Trophoblast cell (in vitro differentiated cells and primary cell): ENCODE measurements at regions not wholly inside any gene's neighbourhood (a gene's known extent, or its start where the extent isn't known, plus 50 kb on each side); places are given as distances from the start of the nearest gene placed in this dataset.

Experiments used
- DNase-seq, 2 donors: peaks; one replicate each; pipeline ENCODE4 v3.0.0-alpha.2; 2016
- H2AFZ ChIP-seq: 2 replicates; pipeline ENCODE4 v1.6.1; 2013; ENCODE audit warnings: low read length, moderate library complexity, mild to moderate bottlenecking; ENCODE audit not compliant: insufficient read depth, poor library complexity
- H2AK5ac ChIP-seq: 2 replicates; pipeline ENCODE4 v1.6.1; 2013; ENCODE audit warnings: mild to moderate bottlenecking, low read length
- H2BK120ac ChIP-seq: 2 replicates; pipeline ENCODE4 v1.6.1; 2013; ENCODE audit warnings: low read length, mild to moderate bottlenecking, moderate library complexity; ENCODE audit not compliant: insufficient read depth, poor library complexity
- H2BK12ac ChIP-seq: 2 replicates; pipeline ENCODE4 v1.6.1; 2013; ENCODE audit warnings: mild to moderate bottlenecking, low read length, moderate library complexity
- H2BK5ac ChIP-seq: 2 replicates; pipeline ENCODE4 v1.6.1; 2013; ENCODE audit warnings: low read length, low read depth, moderate library complexity, mild to moderate bottlenecking; ENCODE audit not compliant: poor library complexity
- H3K14ac ChIP-seq: 2 replicates; pipeline ENCODE4 v1.6.1; 2013; ENCODE audit warnings: mild to moderate bottlenecking, low read length
- H3K18ac ChIP-seq: 2 replicates; pipeline ENCODE4 v1.6.1; 2013; ENCODE audit warnings: mild to moderate bottlenecking, low read length
- H3K23ac ChIP-seq: 2 replicates; pipeline ENCODE4 v1.6.1; 2013; ENCODE audit warnings: low read length
- H3K27ac ChIP-seq: 2 replicates; pipeline ENCODE4 v1.5.1; 2013; ENCODE audit warnings: low read depth, mild to moderate bottlenecking, inconsistent platforms, low read length, moderate library complexity
- H3K27me3 ChIP-seq: 2 replicates; pipeline ENCODE4 v1.6.1; 2013; ENCODE audit warnings: inconsistent platforms, mild to moderate bottlenecking, low read length, moderate library complexity; ENCODE audit not compliant: insufficient read depth
- H3K36me3 ChIP-seq, 2 experiments: 1 replicate in 1 of 2; 2 replicates in 1 of 2; pipeline ENCODE4 v1.6.1; 2013; ENCODE audit warnings: low read length in 2 of 2, mild to moderate bottlenecking in 2 of 2, moderate library complexity in 1 of 2; ENCODE audit not compliant: insufficient read depth in 2 of 2, control insufficient read depth in 1 of 2
- H3K4ac ChIP-seq: 2 replicates; pipeline ENCODE4 v1.6.1; 2013; ENCODE audit warnings: low read depth, mild to moderate bottlenecking, low read length, moderate library complexity
- H3K4me1 ChIP-seq, 2 experiments: 1 replicate in 1 of 2; 2 replicates in 1 of 2; pipeline ENCODE4 v1.6.1; 2013; ENCODE audit warnings: low read length in 2 of 2, mild to moderate bottlenecking in 2 of 2, moderate library complexity in 1 of 2; ENCODE audit not compliant: insufficient read depth in 2 of 2, control insufficient read depth in 1 of 2
- H3K4me2 ChIP-seq: 2 replicates; pipeline ENCODE4 v1.6.1; 2013; ENCODE audit warnings: inconsistent platforms, mild to moderate bottlenecking, low read length, moderate library complexity
- H3K4me3 ChIP-seq: 2 replicates; pipeline ENCODE4 v1.5.1; 2013; ENCODE audit warnings: mild to moderate bottlenecking, low read depth, low read length, inconsistent platforms
- H3K79me1 ChIP-seq: one replicate; pipeline ENCODE4 v1.6.1; 2013; ENCODE audit warnings: low read length
- H3K79me2 ChIP-seq: 2 replicates; pipeline ENCODE4 v1.6.1; 2013; ENCODE audit warnings: low read length, mild to moderate bottlenecking; ENCODE audit not compliant: control insufficient read depth, insufficient read depth, poor library complexity
- H3K9ac ChIP-seq: 2 replicates; pipeline ENCODE4 v1.6.1; 2013; ENCODE audit warnings: mild to moderate bottlenecking, low read length
- H3K9me3 ChIP-seq: 2 replicates; pipeline ENCODE4 v1.6.1; 2013; ENCODE audit warnings: low read depth, mild to moderate bottlenecking, control low read depth, inconsistent platforms, low read length; ENCODE audit not compliant: insufficient read depth
- H4K12ac ChIP-seq: 2 replicates; pipeline ENCODE4 v1.6.1; 2013; ENCODE audit warnings: low read depth, mild to moderate bottlenecking, low read length, moderate library complexity
- H4K8ac ChIP-seq: 2 replicates; pipeline ENCODE4 v1.6.1; 2013; ENCODE audit warnings: low read depth, mild to moderate bottlenecking, low read length, moderate library complexity
- H4K91ac ChIP-seq: one replicate; pipeline ENCODE4 v1.6.1; 2013; ENCODE audit warnings: low read depth, mild to moderate bottlenecking, low read length, moderate library complexity
- whole genome bisulfite sequencing: extraction: QIAGEN DNeasy Blood & Tissue Kit; methylation state at CpG from one replicate; pipeline ENCODE4 v1.1.7; 2013; ENCODE audit warnings: missing lambda C conversion rate; ENCODE audit not compliant: insufficient read length, insufficient coverage; ENCODE audit errors: extremely low coverage; 5-methylcytosine and 5-hydroxymethylcytosine counted together

GRCh38 chr3:6791161-6791560 is 69.8 kb upstream of the GRM7 start:
- Histone ChIP-seq H2BK12ac (no peak overlapping the region), H3K36me3 (no peaks in the 10 kb centered on the region), H3K79me1 (no peaks in the 10 kb centered on the region), H3K27me3 (no peaks in the 10 kb centered on the region), H4K91ac (no peak overlapping the region), H3K9ac (no peak overlapping the region), H3K4me2 (no peak overlapping the region), H3K4ac (no peak overlapping the region), H4K8ac (no peak overlapping the region), H2BK120ac (no peak overlapping the region), H3K4me1 (no peaks in the 10 kb centered on the region), H3K18ac (no peak overlapping the region), H2BK5ac (no peak overlapping the region), H3K9me3 (no peaks in the 10 kb centered on the region), H2AK5ac (no peak overlapping the region), H2AFZ (no peak overlapping the region), H3K14ac (no peak overlapping the region), H3K27ac (no peak overlapping the region), H3K4me3 (no peak overlapping the region), H3K79me2 (no peaks in the 10 kb centered on the region), H4K12ac (no peak overlapping the region), H3K23ac (no peak overlapping the region)
- DNase-seq: no peak
- no CpG with 5 or more reads among the region's 2 CpGs for WGBS

- H3K14ac ChIP-seq: no peak overlapping the region
- H3K79me2 ChIP-seq: no peaks in the 10 kb centered on the region
- peak; percentile 6 to 72 for DNase-seq
- no peaks in the 10 kb centered on the region for H3K79me1 ChIP-seq
- no peak overlapping the region for H3K4me2 ChIP-seq
- no peak overlapping the region for H2BK5ac ChIP-seq
- no CpG with 5 or more reads among the region's 6 CpGs for WGBS
- H4K12ac ChIP-seq: no peak overlapping the region
- no peaks in the 10 kb centered on the region for H3K9me3 ChIP-seq
- H3K9ac ChIP-seq: no peak overlapping the region
- H3K23ac ChIP-seq: no peak overlapping the region
- H4K91ac ChIP-seq: no peak overlapping the region
- no peak overlapping the region for H4K8ac ChIP-seq
- no peak overlapping the region for H3K4ac ChIP-seq
- H3K4me3 ChIP-seq: no peak overlapping the region
- no peak overlapping the region for H2BK12ac ChIP-seq
- no peak overlapping the region for H2BK120ac ChIP-seq
- no peak overlapping the region for H2AFZ ChIP-seq
- no peak overlapping the region for H3K27ac ChIP-seq
- no peaks in the 10 kb centered on the region for H3K27me3 ChIP-seq
- no peak overlapping the region for H3K18ac ChIP-seq
- H2AK5ac ChIP-seq: no peak overlapping the region
- no peaks in the 10 kb centered on the region for H3K4me1 ChIP-seq
- no peaks in the 10 kb centered on the region for H3K36me3 ChIP-seq
Measured at GRCh38 chr3:6799264-6799915, 61.5 kb upstream of the GRM7 start.

DNA sequence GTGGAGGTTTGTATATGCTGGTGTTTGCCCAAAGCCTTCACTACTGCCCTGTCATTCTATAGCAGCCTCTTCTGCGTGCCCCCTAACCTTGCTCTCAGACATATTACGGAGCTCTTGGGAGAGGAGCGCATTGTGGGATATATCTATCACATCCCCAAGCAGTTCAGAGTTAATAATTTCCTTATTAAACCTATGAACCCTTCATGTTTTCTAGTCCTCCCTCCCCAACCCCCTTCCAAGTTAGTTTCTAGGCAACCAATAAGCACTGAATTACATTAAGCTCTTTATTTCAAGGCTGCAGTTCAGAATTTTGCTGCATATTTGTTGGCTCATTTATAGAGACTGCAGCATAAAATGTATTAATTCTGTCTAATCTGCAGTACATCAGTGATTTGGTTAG is 57.3 kb upstream of the GRM7 start:
- WGBS: no CpG with 5 or more reads among the region's 3 CpGs

DNA sequence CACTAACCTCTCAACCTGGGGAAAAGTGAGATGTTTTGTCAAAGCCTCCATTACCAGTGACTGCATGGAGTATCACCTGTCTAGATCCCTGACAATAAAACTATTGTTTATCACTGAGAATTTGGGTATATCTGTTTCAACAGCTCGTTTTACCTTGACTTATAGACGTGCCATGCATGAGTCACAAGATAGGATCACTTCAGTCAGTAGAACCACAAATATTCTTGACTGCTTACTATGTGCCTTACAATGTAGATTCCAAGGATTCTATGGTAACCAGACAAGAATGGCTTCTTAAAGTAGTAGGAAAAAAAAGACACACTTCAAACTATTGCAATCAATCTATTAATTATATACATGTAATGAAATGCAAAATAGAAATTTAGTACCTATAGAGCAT is 55.7 kb upstream of the GRM7 start:
- H4K91ac ChIP-seq: no peak overlapping the region
- no peak overlapping the region for H3K4me3 ChIP-seq
- H3K4ac ChIP-seq: no peak overlapping the region
- DNase-seq: peak; percentile 47 to 78
- H3K23ac ChIP-seq: no peak overlapping the region
- H4K12ac ChIP-seq: no peak overlapping the region
- no peak overlapping the region for H2BK5ac ChIP-seq
- H2AK5ac ChIP-seq: no peak overlapping the region
- no peaks in the 10 kb centered on the region for H3K4me1 ChIP-seq
- H3K9ac ChIP-seq: no peak overlapping the region
- H4K8ac ChIP-seq: no peak overlapping the region
- H3K79me2 ChIP-seq: no peaks in the 10 kb centered on the region
- H3K18ac ChIP-seq: no peak overlapping the region
- no peak overlapping the region for H2BK12ac ChIP-seq
- no peak overlapping the region for H3K4me2 ChIP-seq
- no CpG with 5 or more reads among the region's 2 CpGs for WGBS
- no peaks in the 10 kb centered on the region for H3K27me3 ChIP-seq
- no peak overlapping the region for H2BK120ac ChIP-seq
- no peaks in the 10 kb centered on the region for H3K36me3 ChIP-seq
- no peak overlapping the region for H2AFZ ChIP-seq
- H3K79me1 ChIP-seq: no peaks in the 10 kb centered on the region
- no peak overlapping the region for H3K27ac ChIP-seq
- no peak overlapping the region for H3K14ac ChIP-seq
- H3K9me3 ChIP-seq: no peaks in the 10 kb centered on the region

More for the DNA sequence above, 57.3 kb upstream of the GRM7 start:
- Histone ChIP-seq H3K36me3 (no peaks in the 10 kb centered on the region), H2AK5ac (no peak overlapping the region), H3K9me3 (no peaks in the 10 kb centered on the region), H3K14ac (no peak overlapping the region), H3K9ac (no peak overlapping the region), H3K79me2 (no peaks in the 10 kb centered on the region), H3K27ac (no peak overlapping the region), H2BK5ac (no peak overlapping the region), H2BK12ac (no peak overlapping the region), H3K27me3 (no peaks in the 10 kb centered on the region), H4K12ac (no peak overlapping the region), H3K23ac (no peak overlapping the region), H3K79me1 (no peaks in the 10 kb centered on the region), H4K91ac (no peak overlapping the region), H2BK120ac (no peak overlapping the region), H4K8ac (no peak overlapping the region), H3K4ac (no peak overlapping the region), H2AFZ (no peak overlapping the region), H3K18ac (no peak overlapping the region), H3K4me3 (no peak overlapping the region), H3K4me1 (no peaks in the 10 kb centered on the region), H3K4me2 (no peak overlapping the region)
- DNase-seq: no peak
